Transverse colon (tissue), 4 donors: ENCODE measurements at regions not wholly inside any gene's neighbourhood (a gene's known extent, or its start where the extent isn't known, plus 50 kb on each side); places are given as distances from the start of the nearest gene placed in this dataset.

Experiments
- DNase-seq: peaks from one replicate; pipeline ENCODE4 v3.0.0-alpha.2; 2019
- H3K27ac ChIP-seq, 4 donors: fragments of 200-600 bp; sonication (generic); 2 replicates each; pipeline ENCODE4 v1.5.1; 2016 to 2018; ENCODE audit warnings: inconsistent platforms in 4 of 4
- H3K27me3 ChIP-seq: fragments of 200-600 bp; sonication (generic); 2 replicates; pipeline ENCODE4 v1.5.1; 2017; ENCODE audit warnings: inconsistent platforms
- H3K36me3 ChIP-seq, 4 donors: fragments of 200-600 bp; sonication (generic); 2 replicates each; pipeline ENCODE4 v1.5.1; 2017 to 2019; ENCODE audit warnings: inconsistent platforms in 4 of 4
- H3K4me1 ChIP-seq, 4 donors: fragments of 200-600 bp; sonication (generic); 2 replicates each; pipeline ENCODE4 v1.5.1; 2017 to 2020; ENCODE audit warnings: inconsistent platforms in 4 of 4
- H3K4me3 ChIP-seq, 4 donors: fragments of 200-600 bp; sonication (generic); 1 replicate in 1 of 4; 2 replicates in 3 of 4; pipeline versions ENCODE4 v1.5.1 to v1.6.1; 2017 to 2019; ENCODE audit warnings: inconsistent platforms in 4 of 4
- H3K9me3 ChIP-seq, 2 donors: fragments of 200-600 bp; sonication (generic); 2 replicates each; pipeline ENCODE4 v1.5.1; 2017 to 2019; ENCODE audit warnings: inconsistent platforms in 2 of 2
- EP300 ChIP-seq: sonication (generic); formaldehyde crosslinking; IDR thresholded peaks from one replicate; pipeline ENCODE4 v1.6.1; 2017; ENCODE audit warnings: antibody characterized with exemption, low read depth
- POLR2A ChIP-seq: fragments of 450-650 bp; IDR thresholded peaks from one replicate; pipeline ENCODE4 v1.6.1; 2016; ENCODE audit warnings: antibody characterized with exemption, mild to moderate bottlenecking, moderate library complexity
- POLR2AphosphoS5 ChIP-seq, 3 donors: sonication (generic); formaldehyde crosslinking; IDR thresholded peaks; one replicate each; pipeline ENCODE4 v1.6.1; 2016; ENCODE audit warnings: antibody characterized with exemption in 3 of 3
- WGBS, 2 donors: methylation state at CpG; one replicate each; pipeline ENCODE4 v1.1.5; 2018; ENCODE audit warnings: low coverage in 1 of 2; 5-methylcytosine and 5-hydroxymethylcytosine counted together
- in situ Hi-C, 4 donors: fragments of 200-750 bp; cut with MboI; loops; one replicate each; pipeline versions ENCODE4 v1.15.0 to v1.15.1; 2017; ENCODE audit warnings: low sequenced_read_pairs in 3 of 4, low pct_ligation_motif_present in 1 of 4, low pct_unique_long_range_greater_than_20kb in 1 of 4
- intact Hi-C: fragments of 100-400 bp; cut with DNase I; formaldehyde crosslinking; loops from one replicate; pipeline ENCODE4 v1.15.1; 2023; ENCODE audit warnings: low total_unique reads
- TF ChIP-seq, protein P1 (sequence below), 5 experiments: fragments of 200-600 bp in 3 of 5; fragments of 450-650 bp in 2 of 5; sonication (generic) in 3 of 5; IDR thresholded peaks; 1 replicate in 2 of 5; 2 replicates in 3 of 5; pipeline ENCODE4 v1.5.1; 2016 to 2017; ENCODE audit warnings: antibody characterized with exemption in 5 of 5, inconsistent platforms in 3 of 5, mild to moderate bottlenecking in 2 of 5, moderate library complexity in 1 of 5

DNA sequence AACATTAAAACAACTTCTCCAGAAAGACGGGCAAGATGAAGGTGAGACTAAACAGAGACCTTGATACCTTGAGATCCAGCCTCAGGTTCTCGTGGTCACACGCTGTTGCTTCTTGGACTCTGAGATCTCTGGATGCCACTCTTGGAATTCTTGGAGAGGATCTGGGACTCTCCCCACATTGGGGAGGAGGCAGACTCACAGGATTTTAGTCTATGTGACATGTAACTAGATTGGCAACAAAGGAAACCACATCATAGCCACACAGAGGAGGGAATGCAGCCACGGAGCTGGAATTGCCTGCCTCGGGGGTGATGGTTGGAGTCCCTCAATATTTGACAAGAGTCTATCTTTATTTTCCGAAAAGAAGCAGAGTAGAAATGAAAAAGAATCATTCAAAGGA, 78.8 kb upstream of the IGFBP5 start:
- Histone ChIP-seq H3K36me3 (no peaks in the 10 kb centered on the region), H3K27me3 (no peaks in the 10 kb centered on the region), H3K4me3 (no peak overlapping the region), H3K27ac (no peak overlapping the region), H3K4me1 (peaks cover 0 to 4% (median 0%) of the 10 kb centered on the region in 4 donors), H3K9me3 (no peaks in the 10 kb centered on the region)
- WGBS, 2 donors: 68 to 80% methylated on average over 1 to 6 of the region's 6 CpGs
- no peak for DNase-seq
- TF ChIP-seq EP300 (no peak), POLR2A (no peak), POLR2AphosphoS5 (IDR thresholded peaks at IDR 0.05) (no peak)
- TF ChIP-seq, protein P1, sequence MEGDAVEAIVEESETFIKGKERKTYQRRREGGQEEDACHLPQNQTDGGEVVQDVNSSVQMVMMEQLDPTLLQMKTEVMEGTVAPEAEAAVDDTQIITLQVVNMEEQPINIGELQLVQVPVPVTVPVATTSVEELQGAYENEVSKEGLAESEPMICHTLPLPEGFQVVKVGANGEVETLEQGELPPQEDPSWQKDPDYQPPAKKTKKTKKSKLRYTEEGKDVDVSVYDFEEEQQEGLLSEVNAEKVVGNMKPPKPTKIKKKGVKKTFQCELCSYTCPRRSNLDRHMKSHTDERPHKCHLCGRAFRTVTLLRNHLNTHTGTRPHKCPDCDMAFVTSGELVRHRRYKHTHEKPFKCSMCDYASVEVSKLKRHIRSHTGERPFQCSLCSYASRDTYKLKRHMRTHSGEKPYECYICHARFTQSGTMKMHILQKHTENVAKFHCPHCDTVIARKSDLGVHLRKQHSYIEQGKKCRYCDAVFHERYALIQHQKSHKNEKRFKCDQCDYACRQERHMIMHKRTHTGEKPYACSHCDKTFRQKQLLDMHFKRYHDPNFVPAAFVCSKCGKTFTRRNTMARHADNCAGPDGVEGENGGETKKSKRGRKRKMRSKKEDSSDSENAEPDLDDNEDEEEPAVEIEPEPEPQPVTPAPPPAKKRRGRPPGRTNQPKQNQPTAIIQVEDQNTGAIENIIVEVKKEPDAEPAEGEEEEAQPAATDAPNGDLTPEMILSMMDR (IDR thresholded peaks at IDR 0.05): no peak
- in situ Hi-C loops (no loop called here), intact Hi-C loops (no loop called here)

DNA sequence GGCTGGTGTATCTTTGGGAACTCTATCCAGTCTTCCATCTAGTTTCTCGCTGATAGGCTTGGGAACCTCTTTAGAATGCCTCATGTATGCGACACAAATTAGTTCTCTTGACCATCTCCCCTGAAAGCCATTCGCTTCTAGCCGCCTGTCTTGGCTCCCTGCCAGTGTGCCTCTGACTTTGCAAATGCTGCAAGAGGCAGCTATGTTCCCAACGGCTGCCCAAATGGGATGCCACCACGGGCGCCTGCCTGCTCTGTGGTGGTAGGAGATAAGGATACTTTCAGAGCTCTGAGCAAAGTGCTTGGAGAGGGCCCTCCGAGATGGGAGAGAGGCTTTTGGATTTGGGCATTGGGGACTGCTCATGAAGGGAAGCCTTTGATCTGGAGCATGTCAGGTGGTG, 77.7 kb upstream of the IGFBP5 start:
- no peak overlapping the region for H3K27ac ChIP-seq
- no peak overlapping the region for H3K4me3 ChIP-seq
- in situ Hi-C loops (no loop called here), intact Hi-C loops (no loop called here)
- H3K9me3 ChIP-seq: no peaks in the 10 kb centered on the region
- peaks cover 0 to 4% (median 0%) of the 10 kb centered on the region in 4 donors for H3K4me1 ChIP-seq
- TF ChIP-seq, protein P1 (IDR thresholded peaks at IDR 0.05): no peak
- no peak for TF ChIP-seq POLR2AphosphoS5 (IDR thresholded peaks at IDR 0.05)
- DNase-seq: no peak
- no peaks in the 10 kb centered on the region for H3K36me3 ChIP-seq
- WGBS, 2 donors: 68 to 83% methylated on average over 3 to 8 of the region's 8 CpGs
- no peaks in the 10 kb centered on the region for H3K27me3 ChIP-seq

- Histone ChIP-seq H3K9me3 (no peaks in the 10 kb centered on the region), H3K27ac (no peak overlapping the region), H3K36me3 (no peaks in the 10 kb centered on the region), H3K4me1 (peaks cover 0 to 4% (median 0%) of the 10 kb centered on the region in 4 donors), H3K27me3 (no peaks in the 10 kb centered on the region), H3K4me3 (no peak overlapping the region)
- 60 to 63% methylated on average over 2 of the region's 2 CpGs for WGBS, 2 donors
- DNase-seq: no peak
- in situ Hi-C loops (no loop called here), intact Hi-C loops (no loop called here)
- TF ChIP-seq, protein P1 (IDR thresholded peaks at IDR 0.05): no peak
- TF ChIP-seq POLR2A (no peak), EP300 (no peak), POLR2AphosphoS5 (IDR thresholded peaks at IDR 0.05) (no peak)
These were observed 75.4 kb upstream of the IGFBP5 start for GRCh38 chr2:216770717-216771116.

DNA sequence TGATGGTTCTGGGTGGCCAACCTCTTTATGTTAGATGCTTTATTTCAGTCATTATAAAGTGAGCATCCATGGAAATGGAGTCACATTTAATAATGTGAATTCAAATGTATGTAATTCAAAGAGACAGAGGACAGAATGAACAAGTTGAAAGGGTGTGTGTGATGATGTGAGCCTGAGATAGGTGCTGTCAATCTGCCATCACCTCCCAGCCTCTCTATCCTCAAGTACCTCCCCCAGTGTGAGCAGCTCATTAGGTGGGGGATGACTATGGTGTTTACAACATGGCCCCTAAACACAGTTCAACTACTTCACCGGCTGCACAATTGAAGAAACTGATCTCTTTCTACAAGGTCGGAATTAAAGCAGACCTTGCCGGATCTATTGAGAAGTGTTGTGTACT, 74.7 kb upstream of the IGFBP5 start:
- Histone ChIP-seq H3K27me3 (no peaks in the 10 kb centered on the region), H3K9me3 (no peaks in the 10 kb centered on the region), H3K36me3 (no peaks in the 10 kb centered on the region), H3K27ac (no peak overlapping the region), H3K4me1 (peaks cover 0 to 4% (median 0%) of the 10 kb centered on the region in 4 donors), H3K4me3 (no peak overlapping the region)
- in situ Hi-C loops: no loop called here
- 70 to 81% methylated on average over 2 to 3 of the region's 3 CpGs for WGBS, 2 donors
- intact Hi-C loops: no loop called here
- TF ChIP-seq POLR2A (no peak), EP300 (no peak), POLR2AphosphoS5 (IDR thresholded peaks at IDR 0.05) (no peak)
- TF ChIP-seq, protein P1 (IDR thresholded peaks at IDR 0.05): no peak
- no peak for DNase-seq
